Uterus (tissue), 3 donors: ENCODE measurements at regions not wholly inside any gene's neighbourhood (a gene's known extent, or its start where the extent isn't known, plus 50 kb on each side); places are given as distances from the start of the nearest gene placed in this dataset.

ENCODE experiments used
- DNase-seq, 2 donors: peaks; one replicate each; pipeline ENCODE4 v3.0.0-alpha.2; 2019 to 2020
- H3K27ac ChIP-seq, 2 donors: fragments of 200-600 bp; sonication (generic); 1 replicate in 1 of 2; 2 replicates in 1 of 2; pipeline ENCODE4 v1.5.1; 2016 to 2018
- H3K27me3 ChIP-seq, 2 donors: fragments of 200-600 bp; sonication (generic); one replicate each; pipeline ENCODE4 v1.5.1; 2018 to 2019; ENCODE audit warnings: control low read depth in 1 of 2
- H3K36me3 ChIP-seq, 2 donors: fragments of 200-600 bp; sonication (generic); one replicate each; pipeline ENCODE4 v1.5.1; 2019; ENCODE audit warnings: control low read depth in 1 of 2
- H3K4me1 ChIP-seq, 2 donors: fragments of 200-600 bp; sonication (generic); one replicate each; pipeline ENCODE4 v1.5.1; 2018 to 2019; ENCODE audit warnings: control low read depth in 1 of 2
- H3K4me3 ChIP-seq, 2 donors: fragments of 200-600 bp; sonication (generic); 1 replicate in 1 of 2; 2 replicates in 1 of 2; pipeline ENCODE4 v1.5.1; 2018 to 2019; ENCODE audit warnings: mild to moderate bottlenecking in 1 of 2
- H3K9me3 ChIP-seq, 2 donors: fragments of 200-600 bp; sonication (generic); one replicate each; pipeline ENCODE4 v1.5.1; 2019; ENCODE audit warnings: control low read depth in 1 of 2
- CTCF ChIP-seq, 4 experiments: fragments of 200-600 bp in 2 of 4; fragments of 450-650 bp in 2 of 4; sonication (generic) in 2 of 4; IDR thresholded peaks; one replicate each; pipeline ENCODE4 v1.5.1; 2016 to 2019; ENCODE audit warnings: antibody characterized with exemption in 4 of 4, mild to moderate bottlenecking in 2 of 4, moderate library complexity in 1 of 4
- POLR2A ChIP-seq, 2 donors: fragments of 450-650 bp; IDR thresholded peaks; one replicate each; pipeline ENCODE4 v1.6.1; 2016; ENCODE audit warnings: antibody characterized with exemption in 2 of 2, mild to moderate bottlenecking in 1 of 2, moderate library complexity in 1 of 2
- intact Hi-C: fragments of 100-400 bp; cut with DNase I; formaldehyde crosslinking; loops from one replicate; pipeline ENCODE4 v1.15.1; 2023; ENCODE audit warnings: low total_unique reads
- donor health status: DM: yes; HTN: yes; CAD: no.

GRCh38 chr4:30817447-30817846 is 97.3 kb downstream of the PCDH7 start:
- Histone ChIP-seq H3K36me3 (no peaks in the 10 kb centered on the region), H3K9me3 (no peaks in the 10 kb centered on the region), H3K27me3 (no peaks in the 10 kb centered on the region), H3K4me3 (no peak overlapping the region), H3K27ac (no peak overlapping the region), H3K4me1 (no peaks in the 10 kb centered on the region)
- intact Hi-C loops: no loop called here
- no peak for DNase-seq
- no peak for TF ChIP-seq CTCF (IDR thresholded peaks at IDR 0.05)
- no peak for TF ChIP-seq POLR2A (IDR thresholded peaks at IDR 0.05)

GRCh38 chr4:30818541-30818940 is 98.4 kb downstream of the PCDH7 start:
- no peaks in the 10 kb centered on the region for H3K9me3 ChIP-seq
- no peaks in the 10 kb centered on the region for H3K36me3 ChIP-seq
- TF ChIP-seq POLR2A (IDR thresholded peaks at IDR 0.05): no peak
- TF ChIP-seq CTCF (IDR thresholded peaks at IDR 0.05): no peak
- H3K27ac ChIP-seq: no peak overlapping the region
- DNase-seq: no peak
- no peaks in the 10 kb centered on the region for H3K4me1 ChIP-seq
- intact Hi-C loops: no loop called here
- no peaks in the 10 kb centered on the region for H3K27me3 ChIP-seq
- no peak overlapping the region for H3K4me3 ChIP-seq

GRCh38 chr4:30821275-30821674 is 101.1 kb downstream of the PCDH7 start:
- Histone ChIP-seq H3K27ac (no peak overlapping the region), H3K27me3 (no peaks in the 10 kb centered on the region), H3K4me3 (no peak overlapping the region), H3K9me3 (no peaks in the 10 kb centered on the region), H3K4me1 (no peaks in the 10 kb centered on the region), H3K36me3 (no peaks in the 10 kb centered on the region)
- intact Hi-C loops: no loop called here
- TF ChIP-seq CTCF (IDR thresholded peaks at IDR 0.05) (no peak), POLR2A (IDR thresholded peaks at IDR 0.05) (no peak)
- DNase-seq: no peak

- Histone ChIP-seq H3K4me1 (no peaks in the 10 kb centered on the region), H3K27ac (no peak overlapping the region), H3K9me3 (no peaks in the 10 kb centered on the region), H3K4me3 (no peak overlapping the region), H3K27me3 (no peaks in the 10 kb centered on the region), H3K36me3 (no peaks in the 10 kb centered on the region)
- intact Hi-C loops: no loop called here
- TF ChIP-seq POLR2A (IDR thresholded peaks at IDR 0.05) (no peak), CTCF (IDR thresholded peaks at IDR 0.05) (no peak)
- DNase-seq: no peak
Measured at GRCh38 chr4:30821859-30822612, 101.9 kb downstream of the PCDH7 start.

GRCh38 chr4:30822911-30823551 is 102.9 kb downstream of the PCDH7 start:
- intact Hi-C loops: no loop called here
- no peaks in the 10 kb centered on the region for H3K36me3 ChIP-seq
- no peaks in the 10 kb centered on the region for H3K27me3 ChIP-seq
- no peaks in the 10 kb centered on the region for H3K9me3 ChIP-seq
- no peak for DNase-seq
- no peaks in the 10 kb centered on the region for H3K4me1 ChIP-seq
- TF ChIP-seq CTCF (IDR thresholded peaks at IDR 0.05) (no peak), POLR2A (IDR thresholded peaks at IDR 0.05) (no peak)
- H3K27ac ChIP-seq: no peak overlapping the region
- H3K4me3 ChIP-seq: no peak overlapping the region
